HG03097 (cell line): ENCODE measurements at regions not wholly inside any gene's neighbourhood (a gene's known extent, or its start where the extent isn't known, plus 50 kb on each side); places are given as distances from the start of the nearest gene placed in this dataset.

Experiments used
- ATAC-seq: cut with Tn5 transposase; IDR thresholded peaks from one replicate; pipeline ENCODE4 v1.9.1; 2021; ENCODE audit not compliant: unreplicated experiment, low FRiP score

GRCh38 chr12:23055004-23055403 is 430.0 kb downstream of the ETNK1 start:
- no peak for ATAC-seq

GRCh38 chr12:23057571-23057970 is 432.6 kb downstream of the ETNK1 start:
- ATAC-seq: no peak

DNA sequence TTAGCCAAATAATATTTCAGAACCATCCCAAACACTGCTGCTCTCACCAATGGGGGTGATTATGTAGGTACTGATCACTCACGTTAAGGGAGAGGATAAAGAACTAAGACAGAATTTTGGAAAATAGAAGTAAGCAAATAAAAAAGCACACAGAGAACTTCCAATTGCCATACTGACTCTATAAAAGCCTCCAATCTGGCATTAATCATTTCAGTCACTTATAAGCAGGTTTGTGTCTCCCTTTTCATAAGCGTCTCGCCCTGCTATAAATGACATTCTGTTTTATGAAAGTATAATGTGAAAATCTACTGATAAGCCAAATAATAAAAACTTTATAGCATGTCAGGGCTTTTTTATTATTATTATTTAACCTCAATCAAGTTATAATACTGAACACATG is 435.2 kb downstream of the ETNK1 start:
- no peak for ATAC-seq

DNA sequence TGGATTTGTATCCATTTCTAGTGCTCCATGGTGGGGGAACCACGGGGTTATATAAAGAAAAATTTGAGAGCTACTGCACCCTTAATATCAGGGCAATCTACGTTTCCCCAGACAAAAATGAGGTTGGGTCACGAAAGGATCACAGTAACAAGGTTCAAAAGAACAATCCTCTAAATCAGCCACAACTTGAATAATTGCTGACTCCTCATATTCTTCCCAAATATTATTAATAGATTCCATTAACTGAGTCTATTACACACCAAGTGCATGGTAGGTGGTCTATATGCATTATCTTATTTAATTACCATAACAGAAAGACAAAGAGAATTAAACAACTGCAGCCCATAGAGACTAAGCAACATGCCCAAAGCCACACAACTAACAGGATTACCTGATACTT is 438.2 kb downstream of the ETNK1 start:
- no peak for ATAC-seq

- no peak for ATAC-seq
These were observed 441.1 kb downstream of the ETNK1 start for GRCh38 chr12:23066095-23066494.

DNA sequence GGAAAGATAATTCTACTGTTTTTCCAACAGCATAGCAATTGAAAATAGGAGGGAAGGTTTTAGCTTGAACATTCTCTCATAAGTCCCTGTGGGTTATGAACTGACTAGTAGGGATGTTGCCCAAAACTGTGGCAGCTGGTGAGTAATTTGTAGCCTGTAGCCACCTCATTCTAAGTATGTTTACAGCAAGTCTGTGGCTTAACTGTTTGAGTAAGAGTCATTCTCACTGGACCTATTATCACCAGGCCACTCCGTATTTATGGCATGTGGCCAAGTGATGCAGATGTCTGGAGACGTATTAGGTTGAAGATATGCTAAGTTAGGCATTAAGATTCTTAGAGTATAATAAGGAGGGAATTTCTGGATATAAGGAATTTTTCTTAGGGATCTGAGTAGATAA is 458.3 kb downstream of the ETNK1 start:
- no peak for ATAC-seq

GRCh38 chr12:23084236-23084995 is 459.4 kb downstream of the ETNK1 start:
- ATAC-seq: no peak

DNA sequence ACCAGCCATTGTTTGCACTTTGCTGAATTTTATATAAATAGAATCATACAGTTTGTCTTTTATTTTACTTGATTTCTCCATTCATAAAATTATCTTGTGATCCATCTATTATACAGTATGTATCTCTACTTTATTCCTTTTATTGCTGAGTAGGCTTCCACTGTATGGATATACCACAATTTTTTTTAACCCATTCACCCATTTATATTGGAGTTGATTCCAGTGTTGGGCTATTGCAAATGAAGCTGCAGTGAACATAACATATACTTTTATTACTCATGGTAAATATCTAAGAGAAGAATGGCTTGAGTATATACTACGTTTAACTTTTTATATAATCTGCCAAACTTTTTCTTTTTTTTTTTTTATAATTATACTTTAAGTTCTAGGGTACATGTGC is 463.6 kb downstream of the ETNK1 start:
- ATAC-seq: no peak

DNA sequence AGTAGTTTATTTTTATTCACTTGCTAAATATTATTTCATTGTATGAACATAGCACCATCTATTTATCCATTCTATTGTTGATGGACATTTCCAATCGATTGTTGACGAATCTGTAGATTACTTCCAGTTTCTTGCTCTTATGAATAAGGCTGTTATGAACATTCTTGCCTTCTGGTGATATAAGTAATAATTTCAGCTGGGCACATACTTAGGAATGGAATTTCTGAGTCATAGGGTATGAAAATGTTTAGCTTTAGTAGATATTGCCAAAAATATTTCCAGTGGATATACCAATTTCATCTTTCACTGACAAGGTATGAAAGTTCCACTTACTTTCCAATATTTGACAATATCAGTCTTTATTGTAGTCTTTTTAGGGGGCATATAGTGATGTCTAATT is 468.5 kb downstream of the ETNK1 start:
- no peak for ATAC-seq

- ATAC-seq: no peak
These were observed 471.4 kb downstream of the ETNK1 start for GRCh38 chr12:23096321-23096720.

GRCh38 chr12:23098110-23098509 is 473.1 kb downstream of the ETNK1 start:
- ATAC-seq: no peak

- ATAC-seq: no peak
These were observed 473.5 kb downstream of the ETNK1 start for GRCh38 chr12:23098517-23098916.

- no peak for ATAC-seq
These were observed 474.1 kb downstream of the ETNK1 start for GRCh38 chr12:23099104-23099503.

DNA sequence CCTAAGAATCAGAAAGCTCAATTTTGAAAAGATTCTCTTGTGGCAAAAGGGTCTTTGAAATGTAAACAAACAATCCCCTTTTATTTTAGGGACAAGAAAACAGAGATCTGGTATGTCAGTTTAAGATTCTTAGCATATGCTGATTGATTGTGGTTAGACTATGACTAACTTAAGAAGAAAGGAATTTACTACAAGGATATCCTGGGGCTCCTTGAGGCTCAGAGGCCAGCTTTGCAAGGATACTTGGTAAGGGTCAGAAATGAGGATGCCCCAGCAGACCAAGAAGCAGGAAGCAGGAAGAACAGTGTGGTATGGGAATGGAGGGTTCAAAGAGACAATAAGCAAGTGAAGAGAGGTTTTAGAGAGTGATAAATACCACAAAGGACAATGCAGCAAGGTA is 474.6 kb downstream of the ETNK1 start:
- ATAC-seq: no peak

DNA sequence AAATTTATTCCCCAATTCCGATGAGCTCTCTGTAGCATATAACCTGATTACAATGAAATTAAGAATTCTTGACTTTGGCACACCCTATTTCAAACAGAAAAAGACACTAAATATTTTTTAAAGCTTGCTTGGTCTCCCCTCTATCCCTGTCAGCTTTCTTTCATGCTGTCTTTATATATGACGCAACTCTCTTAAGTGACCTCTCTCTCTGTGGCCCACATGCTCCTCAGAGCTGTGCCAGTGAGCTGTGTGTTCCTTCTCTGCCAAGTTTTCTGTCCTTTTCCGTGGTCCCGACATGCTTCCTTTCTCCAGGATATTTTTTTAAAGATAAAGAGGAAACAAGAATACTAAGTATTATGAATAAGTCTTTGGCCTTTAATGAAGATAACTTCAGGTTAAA is 484.0 kb downstream of the ETNK1 start:
- ATAC-seq: no peak

- no peak for ATAC-seq
These were observed 488.8 kb downstream of the ETNK1 start for GRCh38 chr12:23113781-23114180.

DNA sequence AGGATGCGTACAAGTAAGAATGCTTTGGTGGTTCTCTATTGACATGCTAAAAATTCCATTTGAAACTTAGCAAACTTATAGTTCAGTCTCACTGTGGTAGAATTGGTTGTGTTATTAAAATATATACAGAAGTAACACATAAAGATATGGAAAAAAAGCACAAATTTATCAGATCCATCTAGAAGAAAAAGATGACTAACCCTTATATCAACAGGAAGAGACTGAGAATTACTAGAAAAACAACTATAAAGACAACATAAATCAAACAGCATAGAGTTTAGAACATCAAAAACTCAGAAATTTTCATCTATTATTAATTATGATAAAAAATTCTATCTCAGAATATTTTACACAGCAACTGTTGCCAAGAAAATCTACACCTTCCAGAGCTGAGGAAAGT is 491.0 kb downstream of the ETNK1 start:
- ATAC-seq: no peak

- ATAC-seq: no peak
These were observed 501.8 kb downstream of the ETNK1 start for GRCh38 chr12:23126794-23127193.

GRCh38 chr12:23127701-23128100 is 502.7 kb downstream of the ETNK1 start:
- no peak for ATAC-seq

GRCh38 chr12:23128462-23128861 is 503.5 kb downstream of the ETNK1 start:
- no peak for ATAC-seq

DNA sequence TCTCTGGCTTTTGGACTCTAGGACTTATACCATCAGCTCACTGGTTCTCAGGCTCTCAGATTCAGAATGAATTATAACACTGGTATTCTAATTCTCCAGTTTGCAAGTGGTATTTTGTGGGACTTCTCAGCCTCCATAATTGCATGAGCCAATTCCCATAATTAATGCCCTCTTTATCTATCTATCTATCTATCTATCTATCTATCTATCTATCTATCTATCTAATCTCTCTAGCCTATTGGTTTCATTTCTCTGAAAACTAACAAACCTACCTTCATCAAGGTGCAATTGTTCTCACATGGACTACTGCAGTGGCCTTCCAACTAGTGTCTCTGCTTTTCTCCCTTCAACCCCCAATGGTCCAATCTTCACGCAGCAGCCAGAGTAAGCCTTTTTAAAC is 507.4 kb downstream of the ETNK1 start:
- ATAC-seq: no peak

GRCh38 chr12:23133471-23133870 is 508.5 kb downstream of the ETNK1 start:
- ATAC-seq: no peak

GRCh38 chr12:23139026-23139425 is 514.1 kb downstream of the ETNK1 start:
- no peak for ATAC-seq
